LNCAP (cell line): ENCODE measurements at regions not wholly inside any gene's neighbourhood (a gene's known extent, or its start where the extent isn't known, plus 50 kb on each side); places are given as distances from the start of the nearest gene placed in this dataset.

ENCODE experiments used
- CTCF ChIP-seq: fragments of 450-650 bp; IDR thresholded peaks from 2 replicates; pipeline ENCODE4 v1.5.1; 2017; ENCODE audit warnings: mild to moderate bottlenecking

GRCh38 chr12:66742508-66743367 is 63.9 kb upstream of the GRIP1 start:
- TF ChIP-seq CTCF = no peak

GRCh38 chr12:66744461-66744860 is 65.6 kb upstream of the GRIP1 start:
- no peak for TF ChIP-seq CTCF

- no peak for TF ChIP-seq CTCF
Measured at GRCh38 chr12:66744956-66745383, 66.1 kb upstream of the GRIP1 start.

- no peak for TF ChIP-seq CTCF
Measured at GRCh38 chr12:66746489-66747201, 67.8 kb upstream of the GRIP1 start.

- TF ChIP-seq CTCF = no peak
Measured at GRCh38 chr12:66751432-66752113, 72.7 kb upstream of the GRIP1 start.

- no peak for TF ChIP-seq CTCF
Measured at GRCh38 chr12:66753810-66754209, 74.9 kb upstream of the GRIP1 start.

GRCh38 chr12:66755727-66756395 is 77.0 kb upstream of the GRIP1 start:
- TF ChIP-seq CTCF = no peak
